ENCODE measurements at regions not wholly inside any gene's neighbourhood (a gene's known extent, or its start where the extent isn't known, plus 50 kb on each side); places are given as distances from the start of the nearest gene placed in this dataset.

DNA sequence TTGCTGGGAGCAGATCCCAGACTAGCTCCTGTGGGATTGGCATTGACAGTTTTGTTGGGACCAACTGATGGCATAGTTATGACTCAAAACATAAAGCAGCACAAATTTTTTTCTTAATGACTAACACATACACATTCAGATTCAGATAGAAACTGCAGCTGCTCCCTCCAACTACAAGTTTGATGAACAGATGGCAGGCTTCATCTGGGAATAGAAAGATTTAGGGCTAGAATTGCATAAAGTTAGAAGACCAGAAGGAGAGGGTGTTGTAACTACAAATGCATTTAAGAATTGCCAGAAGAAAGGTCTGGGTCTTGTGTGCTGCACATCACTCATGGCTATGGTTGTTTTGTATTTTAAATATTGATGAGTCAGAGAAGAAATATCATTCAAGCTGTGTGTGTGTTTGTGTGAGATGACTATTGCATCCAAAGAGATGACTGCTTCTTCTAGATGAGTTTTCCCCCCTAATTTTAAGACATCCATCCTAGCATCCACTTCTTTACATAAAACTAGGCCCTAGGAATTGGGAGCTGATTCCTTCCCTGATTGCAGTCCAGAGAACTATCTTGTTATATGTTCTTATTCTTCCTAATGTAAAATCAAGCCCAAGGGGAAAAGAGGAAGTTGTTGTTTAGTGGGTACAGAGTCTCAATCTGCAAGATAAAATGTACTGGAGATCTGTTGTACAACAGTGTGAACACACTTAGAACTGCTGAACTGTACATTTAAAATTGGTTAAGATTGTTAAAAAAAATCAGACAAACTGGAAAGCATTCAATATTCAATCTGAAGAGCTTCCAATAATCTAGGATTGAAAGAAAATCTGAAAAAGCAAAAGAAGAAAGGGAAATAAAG is 175.1 kb downstream of the PARM1 start:
- H3K4me1 Mint-ChIP-seq, result peaks cover 0 to 4% of the 10 kb centered on the region in 2 experiments; a peak in 1 of 4 replicates
- H3K27me3 Mint-ChIP-seq (ENCODE audit: low read depth), result no peaks in the 10 kb centered on the region

More for the DNA sequence above, 175.1 kb downstream of the PARM1 start:
- TF ChIP-seq, protein P1, sequence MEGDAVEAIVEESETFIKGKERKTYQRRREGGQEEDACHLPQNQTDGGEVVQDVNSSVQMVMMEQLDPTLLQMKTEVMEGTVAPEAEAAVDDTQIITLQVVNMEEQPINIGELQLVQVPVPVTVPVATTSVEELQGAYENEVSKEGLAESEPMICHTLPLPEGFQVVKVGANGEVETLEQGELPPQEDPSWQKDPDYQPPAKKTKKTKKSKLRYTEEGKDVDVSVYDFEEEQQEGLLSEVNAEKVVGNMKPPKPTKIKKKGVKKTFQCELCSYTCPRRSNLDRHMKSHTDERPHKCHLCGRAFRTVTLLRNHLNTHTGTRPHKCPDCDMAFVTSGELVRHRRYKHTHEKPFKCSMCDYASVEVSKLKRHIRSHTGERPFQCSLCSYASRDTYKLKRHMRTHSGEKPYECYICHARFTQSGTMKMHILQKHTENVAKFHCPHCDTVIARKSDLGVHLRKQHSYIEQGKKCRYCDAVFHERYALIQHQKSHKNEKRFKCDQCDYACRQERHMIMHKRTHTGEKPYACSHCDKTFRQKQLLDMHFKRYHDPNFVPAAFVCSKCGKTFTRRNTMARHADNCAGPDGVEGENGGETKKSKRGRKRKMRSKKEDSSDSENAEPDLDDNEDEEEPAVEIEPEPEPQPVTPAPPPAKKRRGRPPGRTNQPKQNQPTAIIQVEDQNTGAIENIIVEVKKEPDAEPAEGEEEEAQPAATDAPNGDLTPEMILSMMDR (conservative IDR thresholded peaks at IDR 0.05), result no peak
- H2AK5ac ChIP-seq (ENCODE audit: insufficient read length, low read length), result no peak overlapping the region
- H3K36me3 Mint-ChIP-seq (ENCODE audit: insufficient read depth in 1 of 3, low read depth in 3 of 3), result peaks cover 3 to 15% (median 5%) of the 10 kb centered on the region in 3 experiments; a peak in 4 of 7 replicates
- no peaks in the 10 kb centered on the region for H3K79me1 ChIP-seq (ENCODE audit: insufficient read depth, low read depth, low read length, poor library complexity, severe bottlenecking)
- DNase-seq, result no peak
- no peak overlapping the region for H3K9ac ChIP-seq (ENCODE audit: extremely low read depth, insufficient read length, low read length)
- H3K14ac ChIP-seq (ENCODE audit: insufficient read depth, low read length), result no peak overlapping the region
- no peaks in the 10 kb centered on the region for H3K23me2 ChIP-seq (ENCODE audit: insufficient read length, low read depth, low read length, poor library complexity, severe bottlenecking)
- no peak overlapping the region for H3K18ac ChIP-seq (ENCODE audit: insufficient read length, low read depth, low read length)
- H2BK120ac ChIP-seq (ENCODE audit: low read depth, low read length, poor library complexity, severe bottlenecking), result no peak overlapping the region
- no peak overlapping the region for H4K91ac ChIP-seq (ENCODE audit: insufficient read length, low read depth, low read length)
- H3K27me3 ChIP-seq (ENCODE audit: insufficient read depth, low read length), result no peaks in the 10 kb centered on the region
- no peak overlapping the region for H3T11ph ChIP-seq (ENCODE audit: low read length)
- H3K4me2 ChIP-seq (ENCODE audit: insufficient read depth, insufficient read length, low read length), result no peak overlapping the region
- no peak overlapping the region for H3K4me3 Mint-ChIP-seq
- no peak overlapping the region; a peak in 1 of 7 replicates for H3K27ac Mint-ChIP-seq
- no peak overlapping the region for H2BK15ac ChIP-seq (ENCODE audit: low read depth, low read length)
- no peak overlapping the region for H2BK20ac ChIP-seq (ENCODE audit: low read depth, low read length, poor library complexity, severe bottlenecking)
- H4K5ac ChIP-seq (ENCODE audit: insufficient read length, low read depth, low read length), result no peak overlapping the region
- H3K56ac ChIP-seq (ENCODE audit: insufficient read length, low read depth, low read length), result no peak overlapping the region
- no peak overlapping the region for H3K27ac ChIP-seq (ENCODE audit: insufficient read length, low read depth, low read length)
- no peak overlapping the region for H2BK5ac ChIP-seq (ENCODE audit: insufficient read length, low read length)
- peaks cover 0 to under 1% of the 10 kb centered on the region in 2 experiments; a peak in 3 of 5 replicates for H3K9me3 Mint-ChIP-seq
- no peak overlapping the region for H3K4ac ChIP-seq (ENCODE audit: low read depth, low read length)
- no peaks in the 10 kb centered on the region for H4K20me1 ChIP-seq (ENCODE audit: control insufficient read depth, insufficient read depth, insufficient read length)
- no peaks in the 10 kb centered on the region for H3K79me2 ChIP-seq (ENCODE audit: insufficient read depth, low read length)
- no peak overlapping the region for H2AFZ ChIP-seq (ENCODE audit: low read length)
- no peak overlapping the region for H3K23ac ChIP-seq (ENCODE audit: insufficient read length, low read depth, low read length)
- H3K4me1 ChIP-seq (ENCODE audit: insufficient read depth, low read length), result no peaks in the 10 kb centered on the region
- H2BK12ac ChIP-seq (ENCODE audit: insufficient read length, low read depth, low read length), result no peak overlapping the region
- no peak overlapping the region for H4K8ac ChIP-seq (replicated peaks; ENCODE audit: insufficient read length, low read depth, low read length)
- H3K9me3 ChIP-seq (ENCODE audit: control insufficient read depth, low read depth, low read length), result no peaks in the 10 kb centered on the region

Data from H9 (cell line).